ENCODE measurements at regions not wholly inside any gene's neighbourhood (a gene's known extent, or its start where the extent isn't known, plus 50 kb on each side); places are given as distances from the start of the nearest gene placed in this dataset.

DNA sequence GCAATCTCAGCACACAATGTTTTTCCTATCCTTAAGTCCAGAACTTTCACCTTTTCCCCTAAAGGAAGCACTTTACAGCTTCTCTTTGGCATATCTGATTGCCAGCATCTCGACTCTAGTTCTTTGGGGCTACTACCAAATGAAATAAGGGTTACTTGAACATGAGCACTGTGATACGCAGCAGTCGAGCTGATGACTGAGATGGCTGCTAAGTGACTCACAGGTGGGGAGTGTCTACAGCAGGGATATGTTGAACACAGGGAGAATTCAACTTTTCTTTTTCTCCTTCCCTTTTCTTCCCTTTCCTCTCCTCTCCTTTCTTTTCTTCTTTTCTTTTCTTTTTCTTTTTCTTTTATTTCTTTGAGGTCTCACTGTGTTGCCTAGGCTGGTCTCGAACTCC, 334.8 kb downstream of the MAF start:
- TF ChIP-seq, protein P1, sequence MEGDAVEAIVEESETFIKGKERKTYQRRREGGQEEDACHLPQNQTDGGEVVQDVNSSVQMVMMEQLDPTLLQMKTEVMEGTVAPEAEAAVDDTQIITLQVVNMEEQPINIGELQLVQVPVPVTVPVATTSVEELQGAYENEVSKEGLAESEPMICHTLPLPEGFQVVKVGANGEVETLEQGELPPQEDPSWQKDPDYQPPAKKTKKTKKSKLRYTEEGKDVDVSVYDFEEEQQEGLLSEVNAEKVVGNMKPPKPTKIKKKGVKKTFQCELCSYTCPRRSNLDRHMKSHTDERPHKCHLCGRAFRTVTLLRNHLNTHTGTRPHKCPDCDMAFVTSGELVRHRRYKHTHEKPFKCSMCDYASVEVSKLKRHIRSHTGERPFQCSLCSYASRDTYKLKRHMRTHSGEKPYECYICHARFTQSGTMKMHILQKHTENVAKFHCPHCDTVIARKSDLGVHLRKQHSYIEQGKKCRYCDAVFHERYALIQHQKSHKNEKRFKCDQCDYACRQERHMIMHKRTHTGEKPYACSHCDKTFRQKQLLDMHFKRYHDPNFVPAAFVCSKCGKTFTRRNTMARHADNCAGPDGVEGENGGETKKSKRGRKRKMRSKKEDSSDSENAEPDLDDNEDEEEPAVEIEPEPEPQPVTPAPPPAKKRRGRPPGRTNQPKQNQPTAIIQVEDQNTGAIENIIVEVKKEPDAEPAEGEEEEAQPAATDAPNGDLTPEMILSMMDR (IDR thresholded peaks at IDR 0.05), result no peak
- TF ChIP-seq POLR2A (IDR thresholded peaks at IDR 0.05), result no peak

Measured in esophagus squamous epithelium (tissue), 4 donors.